Smooth muscle cell (in vitro differentiated cells): ENCODE measurements at regions not wholly inside any gene's neighbourhood (a gene's known extent, or its start where the extent isn't known, plus 50 kb on each side); places are given as distances from the start of the nearest gene placed in this dataset.

ENCODE experiments used
- DNase-seq: peaks from one replicate; lab custom pipeline; 2025; ENCODE audit not compliant: unreplicated experiment; lab: John Stamatoyannopoulos, UW
- H2AFZ ChIP-seq: fragments of 200-600 bp; sonication (generic); 2 replicates; pipeline ENCODE4 v1.6.0; 2016; ENCODE audit warnings: antibody characterized with exemption, low read depth, mild to moderate bottlenecking
- H3F3A ChIP-seq: fragments of 200-600 bp; sonication (generic); 2 replicates; pipeline ENCODE4 v1.6.0; 2017; ENCODE audit warnings: antibody characterized with exemption, low read depth
- H3K27ac ChIP-seq: fragments of 200-600 bp; sonication (generic); 2 replicates; pipeline ENCODE4 v1.5.1; 2016; ENCODE audit warnings: low read depth, mild to moderate bottlenecking
- H3K27me3 ChIP-seq: fragments of 200-600 bp; sonication (generic); 2 replicates; pipeline ENCODE4 v1.6.1; 2016; ENCODE audit warnings: low read depth, mild to moderate bottlenecking
- H3K36me3 ChIP-seq: fragments of 200-600 bp; sonication (generic); 2 replicates; pipeline ENCODE4 v1.5.1; 2016; ENCODE audit warnings: low read depth
- H3K4me1 ChIP-seq: fragments of 200-600 bp; sonication (generic); 2 replicates; pipeline ENCODE4 v1.5.1; 2016; ENCODE audit warnings: low read depth
- H3K4me2 ChIP-seq: fragments of 200-600 bp; sonication (generic); 2 replicates; pipeline ENCODE4 v1.6.0; 2016; ENCODE audit warnings: mild to moderate bottlenecking
- H3K4me3 ChIP-seq: fragments of 200-600 bp; sonication (generic); 2 replicates; pipeline ENCODE4 v1.5.1; 2016; ENCODE audit warnings: mild to moderate bottlenecking
- H3K79me2 ChIP-seq: fragments of 200-600 bp; sonication (generic); 2 replicates; pipeline ENCODE4 v1.6.0; 2016; ENCODE audit warnings: low read depth, mild to moderate bottlenecking
- H3K9ac ChIP-seq: fragments of 200-600 bp; sonication (generic); 2 replicates; pipeline ENCODE4 v1.6.0; 2016; ENCODE audit warnings: low read depth
- H3K9me3 ChIP-seq: fragments of 200-600 bp; sonication (generic); replicated peaks from 2 replicates; pipeline ENCODE4 v1.5.1; 2016; ENCODE audit warnings: low read depth
- H4K20me1 ChIP-seq: fragments of 200-600 bp; sonication (generic); 2 replicates; pipeline ENCODE4 v1.6.0; 2016; ENCODE audit warnings: low read depth
- WGBS: methylation state at CpG from one replicate; pipeline ENCODE4 v1.1.7; 2016; ENCODE audit warnings: low lambda C conversion rate; 5-methylcytosine and 5-hydroxymethylcytosine counted together
- TF ChIP-seq, protein P1 (sequence below): fragments of 200-600 bp; sonication (generic); IDR thresholded peaks from 2 replicates; pipeline ENCODE4 v1.5.1; 2017; ENCODE audit warnings: borderline replicate concordance, mild to moderate bottlenecking, antibody characterized with exemption; ENCODE audit not compliant: insufficient read depth, poor library complexity, severe bottlenecking

DNA sequence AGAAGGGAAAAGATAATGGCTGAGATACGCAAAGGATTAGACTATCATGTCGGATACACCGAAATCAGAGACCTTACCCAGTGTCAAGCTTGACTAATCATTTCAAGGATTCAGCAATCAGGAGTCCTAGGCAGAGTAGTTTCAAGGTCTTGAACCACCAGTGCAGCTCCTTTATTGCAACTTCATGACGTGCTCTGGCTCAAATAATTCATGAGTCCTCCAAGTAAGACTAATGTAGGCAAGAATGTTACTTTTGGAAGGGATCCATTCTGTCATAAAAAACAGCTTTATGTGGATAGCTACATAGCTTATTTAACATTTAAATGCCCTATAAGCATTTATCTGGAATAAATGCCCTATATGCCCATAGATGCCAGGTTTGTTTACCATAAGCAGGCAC is 123.2 kb downstream of the LMO3 start:
- Histone ChIP-seq H3K27me3 (no peaks in the 10 kb centered on the region), H3K27ac (no peak overlapping the region), H3K4me3 (no peak overlapping the region), H4K20me1 (no peaks in the 10 kb centered on the region), H3K9ac (no peak overlapping the region), H3K36me3 (no peaks in the 10 kb centered on the region), H3K9me3 (no peaks in the 10 kb centered on the region), H2AFZ (no peak overlapping the region), H3F3A (no peaks in the 10 kb centered on the region), H3K79me2 (no peaks in the 10 kb centered on the region), H3K4me2 (no peak overlapping the region), H3K4me1 (no peaks in the 10 kb centered on the region)
- no peak for DNase-seq
- TF ChIP-seq, protein P1, sequence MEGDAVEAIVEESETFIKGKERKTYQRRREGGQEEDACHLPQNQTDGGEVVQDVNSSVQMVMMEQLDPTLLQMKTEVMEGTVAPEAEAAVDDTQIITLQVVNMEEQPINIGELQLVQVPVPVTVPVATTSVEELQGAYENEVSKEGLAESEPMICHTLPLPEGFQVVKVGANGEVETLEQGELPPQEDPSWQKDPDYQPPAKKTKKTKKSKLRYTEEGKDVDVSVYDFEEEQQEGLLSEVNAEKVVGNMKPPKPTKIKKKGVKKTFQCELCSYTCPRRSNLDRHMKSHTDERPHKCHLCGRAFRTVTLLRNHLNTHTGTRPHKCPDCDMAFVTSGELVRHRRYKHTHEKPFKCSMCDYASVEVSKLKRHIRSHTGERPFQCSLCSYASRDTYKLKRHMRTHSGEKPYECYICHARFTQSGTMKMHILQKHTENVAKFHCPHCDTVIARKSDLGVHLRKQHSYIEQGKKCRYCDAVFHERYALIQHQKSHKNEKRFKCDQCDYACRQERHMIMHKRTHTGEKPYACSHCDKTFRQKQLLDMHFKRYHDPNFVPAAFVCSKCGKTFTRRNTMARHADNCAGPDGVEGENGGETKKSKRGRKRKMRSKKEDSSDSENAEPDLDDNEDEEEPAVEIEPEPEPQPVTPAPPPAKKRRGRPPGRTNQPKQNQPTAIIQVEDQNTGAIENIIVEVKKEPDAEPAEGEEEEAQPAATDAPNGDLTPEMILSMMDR = no peak
- 94% methylated on average over 4 of the region's 4 CpGs for WGBS

DNA sequence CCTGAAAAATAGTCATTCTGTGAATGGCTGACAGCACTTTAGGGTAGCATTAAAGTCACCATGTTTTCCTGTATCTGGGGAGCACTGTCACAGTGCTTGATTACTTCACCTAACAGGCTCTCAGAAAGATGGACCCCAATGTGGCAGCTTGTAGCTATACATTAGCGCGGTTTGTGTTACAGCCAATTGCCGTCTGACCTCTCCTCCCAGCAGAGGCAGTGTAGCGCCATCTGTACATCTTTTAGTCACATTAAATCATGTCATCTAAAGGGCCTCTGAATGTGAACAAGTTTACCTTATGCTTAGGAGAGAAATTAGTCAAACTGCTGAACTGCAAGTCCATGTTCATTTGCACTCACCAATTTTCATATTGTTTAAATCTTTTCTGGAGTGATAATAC is 113.7 kb downstream of the LMO3 start:
- TF ChIP-seq, protein P1 = no peak
- no peak overlapping the region for H2AFZ ChIP-seq
- DNase-seq = no peak
- H3K27me3 ChIP-seq = no peaks in the 10 kb centered on the region
- whole genome bisulfite sequencing = 87% methylated on average over 4 of the region's 4 CpGs
- H3K27ac ChIP-seq = no peak overlapping the region
- no peak overlapping the region for H3K9ac ChIP-seq
- H3K4me1 ChIP-seq = no peaks in the 10 kb centered on the region
- H3K79me2 ChIP-seq = no peaks in the 10 kb centered on the region
- H3K9me3 ChIP-seq = no peaks in the 10 kb centered on the region
- no peaks in the 10 kb centered on the region for H3K36me3 ChIP-seq
- H4K20me1 ChIP-seq = no peaks in the 10 kb centered on the region
- H3K4me3 ChIP-seq = no peak overlapping the region
- no peaks in the 10 kb centered on the region for H3F3A ChIP-seq
- no peak overlapping the region for H3K4me2 ChIP-seq

- Histone ChIP-seq H3K9ac (no peak overlapping the region), H2AFZ (no peak overlapping the region), H3K9me3 (no peaks in the 10 kb centered on the region), H3K27me3 (no peaks in the 10 kb centered on the region), H3K4me1 (no peaks in the 10 kb centered on the region), H3K4me2 (no peak overlapping the region), H3F3A (no peaks in the 10 kb centered on the region), H4K20me1 (no peaks in the 10 kb centered on the region), H3K4me3 (no peak overlapping the region), H3K36me3 (no peaks in the 10 kb centered on the region), H3K79me2 (no peaks in the 10 kb centered on the region), H3K27ac (no peak overlapping the region)
- TF ChIP-seq, protein P1 = no peak
- DNase-seq = no peak
- WGBS = 88% methylated on average over 4 of the region's 4 CpGs
Observed at GRCh38 chr12:16492820-16493797, 112.9 kb downstream of the LMO3 start.
